ENCODE measurements at regions not wholly inside any gene's neighbourhood (a gene's known extent, or its start where the extent isn't known, plus 50 kb on each side); places are given as distances from the start of the nearest gene placed in this dataset.

- TF ChIP-seq POLR2AphosphoS5 (IDR thresholded peaks at IDR 0.05; ENCODE audit: low read depth, low read length): no peak
- no peak for TF ChIP-seq POLR2A (IDR thresholded peaks at IDR 0.05; ENCODE audit: low read depth, low read length)
These were observed 69.8 kb downstream of the MAP1LC3B2 start for GRCh38 chr12:116628989-116629388.

All from GM12892 (cell line).